ENCODE measurements at regions not wholly inside any gene's neighbourhood (a gene's known extent, or its start where the extent isn't known, plus 50 kb on each side); places are given as distances from the start of the nearest gene placed in this dataset.

DNA sequence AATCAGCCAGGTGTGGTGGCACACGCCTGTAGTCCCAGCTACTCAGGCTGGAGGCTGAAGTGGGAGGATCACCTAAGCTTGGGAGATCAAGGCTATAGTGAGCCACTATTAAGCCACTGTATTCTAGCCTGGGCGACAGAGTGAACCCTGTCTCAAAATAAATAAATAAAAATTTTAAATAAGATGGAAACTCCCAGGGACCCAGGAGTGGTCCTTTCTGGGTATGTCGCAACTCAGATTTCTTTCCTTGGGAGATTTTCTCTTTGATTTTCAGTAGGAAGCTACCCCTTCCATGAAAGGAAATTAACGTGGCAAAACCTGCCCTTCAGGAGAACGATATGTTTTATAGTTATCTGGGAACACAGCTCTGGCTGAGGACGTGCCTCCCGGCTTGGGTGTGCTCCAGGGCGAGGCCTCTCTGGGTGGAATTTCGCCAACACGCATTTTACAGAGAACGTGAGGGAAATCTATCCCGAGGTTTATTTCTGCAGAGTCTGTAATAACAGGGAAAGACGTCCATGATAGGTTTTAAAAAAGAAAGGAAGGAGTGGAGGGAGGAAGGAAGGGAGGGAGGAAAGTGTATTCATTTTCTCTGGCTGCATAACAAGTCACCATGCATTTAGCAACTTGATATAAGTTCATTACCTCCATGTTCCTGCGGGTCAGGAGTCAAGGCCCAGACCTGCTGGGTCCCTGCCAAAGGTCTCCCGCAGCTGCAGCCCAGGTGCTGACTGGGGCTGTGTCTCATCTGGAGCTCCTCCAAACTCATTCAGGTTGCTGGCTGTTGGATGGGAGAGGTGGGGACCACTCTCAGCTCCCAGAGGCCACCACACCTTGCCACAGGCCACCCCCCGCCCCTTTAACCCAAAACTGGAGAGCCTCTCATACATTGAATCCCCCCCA is 80.6 kb upstream of the GSC start:
- TF ChIP-seq, protein P1, sequence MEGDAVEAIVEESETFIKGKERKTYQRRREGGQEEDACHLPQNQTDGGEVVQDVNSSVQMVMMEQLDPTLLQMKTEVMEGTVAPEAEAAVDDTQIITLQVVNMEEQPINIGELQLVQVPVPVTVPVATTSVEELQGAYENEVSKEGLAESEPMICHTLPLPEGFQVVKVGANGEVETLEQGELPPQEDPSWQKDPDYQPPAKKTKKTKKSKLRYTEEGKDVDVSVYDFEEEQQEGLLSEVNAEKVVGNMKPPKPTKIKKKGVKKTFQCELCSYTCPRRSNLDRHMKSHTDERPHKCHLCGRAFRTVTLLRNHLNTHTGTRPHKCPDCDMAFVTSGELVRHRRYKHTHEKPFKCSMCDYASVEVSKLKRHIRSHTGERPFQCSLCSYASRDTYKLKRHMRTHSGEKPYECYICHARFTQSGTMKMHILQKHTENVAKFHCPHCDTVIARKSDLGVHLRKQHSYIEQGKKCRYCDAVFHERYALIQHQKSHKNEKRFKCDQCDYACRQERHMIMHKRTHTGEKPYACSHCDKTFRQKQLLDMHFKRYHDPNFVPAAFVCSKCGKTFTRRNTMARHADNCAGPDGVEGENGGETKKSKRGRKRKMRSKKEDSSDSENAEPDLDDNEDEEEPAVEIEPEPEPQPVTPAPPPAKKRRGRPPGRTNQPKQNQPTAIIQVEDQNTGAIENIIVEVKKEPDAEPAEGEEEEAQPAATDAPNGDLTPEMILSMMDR (IDR thresholded peaks at IDR 0.05; ENCODE audit: control extremely low read depth in 1 of 3, insufficient read depth in 1 of 3, low read depth in 1 of 3, low read length in 3 of 3): no peak
- TF ChIP-seq EP300 (IDR thresholded peaks at IDR 0.05; ENCODE audit: borderline replicate concordance in 1 of 2, low read depth in 2 of 2, low read length in 2 of 2): no peak
- no peak for TF ChIP-seq POLR2A (IDR thresholded peaks at IDR 0.05; ENCODE audit: control extremely low read depth in 1 of 2, low read depth in 2 of 2, low read length in 2 of 2)
- no peak for TF ChIP-seq NANOG (IDR thresholded peaks at IDR 0.05; ENCODE audit: insufficient read depth, low read depth, low read length, poor library complexity, severe bottlenecking)
- no peak for TF ChIP-seq POU5F1 (IDR thresholded peaks at IDR 0.05; ENCODE audit: low read depth, low read length)
- no peak for TF ChIP-seq SIRT6 (IDR thresholded peaks at IDR 0.05; ENCODE audit: low read length)
- TF ChIP-seq, protein P2, sequence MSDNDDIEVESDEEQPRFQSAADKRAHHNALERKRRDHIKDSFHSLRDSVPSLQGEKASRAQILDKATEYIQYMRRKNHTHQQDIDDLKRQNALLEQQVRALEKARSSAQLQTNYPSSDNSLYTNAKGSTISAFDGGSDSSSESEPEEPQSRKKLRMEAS (IDR thresholded peaks at IDR 0.05): no peak
- no peak for TF ChIP-seq CHD1 (IDR thresholded peaks at IDR 0.05; ENCODE audit: low read depth, low read length)
- TF ChIP-seq MAFK (IDR thresholded peaks at IDR 0.05; ENCODE audit: low read depth, low read length): no peak
- no peak for TF ChIP-seq ZNF274 (IDR thresholded peaks at IDR 0.05; ENCODE audit: borderline replicate concordance, extremely low read depth, low read length)
- TF ChIP-seq EZH2 (IDR thresholded peaks at IDR 0.05; ENCODE audit: low read depth, low read length, severe bottlenecking): no peak
- TF ChIP-seq POLR2AphosphoS5 (IDR thresholded peaks at IDR 0.05; ENCODE audit: low read depth, low read length): no peak

Data from H1 (cell line).